BLaER1 (cell line): ENCODE measurements at regions not wholly inside any gene's neighbourhood (a gene's known extent, or its start where the extent isn't known, plus 50 kb on each side); places are given as distances from the start of the nearest gene placed in this dataset.
A peak's percentile ranks its signal among the peaks of the same experiment; 100 is the strongest.

Experiments used
- H3K27ac ChIP-seq: shearing (Covaris generic); formaldehyde crosslinking; 2 replicates; pipeline ENCODE4 v1.8.1; 2022
- H3K27me3 ChIP-seq: shearing (Covaris generic); formaldehyde crosslinking; 2 replicates; pipeline ENCODE4 v1.8.1; 2022
- H3K36me3 ChIP-seq: shearing (Covaris generic); formaldehyde crosslinking; 2 replicates; pipeline ENCODE4 v1.8.1; 2022
- H3K4me1 ChIP-seq: shearing (Covaris generic); formaldehyde crosslinking; 2 replicates; pipeline ENCODE4 v1.8.1; 2022
- H3K4me2 ChIP-seq: shearing (Covaris generic); formaldehyde crosslinking; 2 replicates; pipeline ENCODE4 v1.8.1; 2022
- H3K4me3 ChIP-seq: shearing (Covaris generic); formaldehyde crosslinking; 2 replicates; pipeline ENCODE4 v1.8.1; 2022
- H3K9ac ChIP-seq: shearing (Covaris generic); formaldehyde crosslinking; 2 replicates; pipeline ENCODE4 v1.8.1; 2022
- H3K9me3 ChIP-seq: shearing (Covaris generic); formaldehyde crosslinking; 2 replicates; pipeline ENCODE4 v1.8.1; 2022
- H4K20me1 ChIP-seq: shearing (Covaris generic); formaldehyde crosslinking; 2 replicates; pipeline ENCODE4 v1.8.1; 2022
- Cebpa-rat ChIP-seq: shearing (Covaris generic); IDR thresholded peaks from 2 replicates; pipeline ENCODE4 v1.8.1; 2022

- Histone ChIP-seq H3K27ac (no peak overlapping the region), H4K20me1 (no peaks in the 10 kb centered on the region), H3K27me3 (no peaks in the 10 kb centered on the region), H3K9me3 (peaks cover 25% of the 10 kb centered on the region), H3K36me3 (no peaks in the 10 kb centered on the region), H3K4me2 (no peak overlapping the region), H3K4me3 (no peak overlapping the region), H3K9ac (no peak overlapping the region), H3K4me1 (no peaks in the 10 kb centered on the region)
- TF ChIP-seq Cebpa-rat = no peak
Measured at GRCh38 chr4:124964852-124965496, 252.4 kb upstream of the ANKRD50 start.

GRCh38 chr4:124964251-124964650 is 251.7 kb upstream of the ANKRD50 start:
- no peak overlapping the region for H3K27ac ChIP-seq
- no peak overlapping the region for H3K4me2 ChIP-seq
- no peaks in the 10 kb centered on the region for H4K20me1 ChIP-seq
- no peak for TF ChIP-seq Cebpa-rat
- peaks cover 29% of the 10 kb centered on the region for H3K9me3 ChIP-seq
- no peak overlapping the region for H3K4me3 ChIP-seq
- no peaks in the 10 kb centered on the region for H3K27me3 ChIP-seq
- no peak overlapping the region for H3K9ac ChIP-seq
- H3K4me1 ChIP-seq = no peaks in the 10 kb centered on the region
- no peaks in the 10 kb centered on the region for H3K36me3 ChIP-seq

- H3K36me3 ChIP-seq = no peaks in the 10 kb centered on the region
- H3K9me3 ChIP-seq = peaks cover 29% of the 10 kb centered on the region
- no peaks in the 10 kb centered on the region for H4K20me1 ChIP-seq
- no peaks in the 10 kb centered on the region for H3K27me3 ChIP-seq
- no peak overlapping the region for H3K27ac ChIP-seq
- no peak overlapping the region for H3K9ac ChIP-seq
- no peak overlapping the region for H3K4me2 ChIP-seq
- 0 out of 2 replicates have a peak overlapping the region, but pooled peaks have one; percentile 22 for H3K4me3 ChIP-seq
- H3K4me1 ChIP-seq = no peaks in the 10 kb centered on the region
- TF ChIP-seq Cebpa-rat = no peak
Measured at GRCh38 chr4:124961138-124961750, 248.7 kb upstream of the ANKRD50 start.

GRCh38 chr4:124958847-124959246 is 246.3 kb upstream of the ANKRD50 start:
- Histone ChIP-seq H3K36me3 (no peaks in the 10 kb centered on the region), H3K27me3 (no peaks in the 10 kb centered on the region), H3K4me1 (no peaks in the 10 kb centered on the region), H3K9me3 (peaks cover 29% of the 10 kb centered on the region), H3K27ac (no peak overlapping the region), H3K4me2 (no peak overlapping the region), H4K20me1 (no peaks in the 10 kb centered on the region), H3K9ac (no peak overlapping the region), H3K4me3 (no peak overlapping the region)
- no peak for TF ChIP-seq Cebpa-rat

- Histone ChIP-seq H3K27me3 (no peaks in the 10 kb centered on the region), H4K20me1 (no peaks in the 10 kb centered on the region), H3K4me2 (no peak overlapping the region), H3K9me3 (peaks cover 8% of the 10 kb centered on the region), H3K9ac (no peak overlapping the region), H3K4me3 (no peak overlapping the region), H3K36me3 (no peaks in the 10 kb centered on the region), H3K27ac (no peak overlapping the region), H3K4me1 (no peaks in the 10 kb centered on the region)
- no peak for TF ChIP-seq Cebpa-rat
Measured at GRCh38 chr4:124955476-124955875, 242.9 kb upstream of the ANKRD50 start.

- Histone ChIP-seq H3K4me2 (no peak overlapping the region), H3K27ac (no peak overlapping the region), H3K27me3 (no peaks in the 10 kb centered on the region), H3K9me3 (no peaks in the 10 kb centered on the region), H3K4me3 (no peak overlapping the region), H3K36me3 (no peaks in the 10 kb centered on the region), H4K20me1 (no peaks in the 10 kb centered on the region), H3K9ac (no peak overlapping the region), H3K4me1 (no peaks in the 10 kb centered on the region)
- no peak for TF ChIP-seq Cebpa-rat
Measured at GRCh38 chr4:124954046-124954445, 241.5 kb upstream of the ANKRD50 start.

GRCh38 chr4:124953486-124953885 is 241.0 kb upstream of the ANKRD50 start:
- no peaks in the 10 kb centered on the region for H4K20me1 ChIP-seq
- no peak overlapping the region for H3K4me2 ChIP-seq
- no peak overlapping the region for H3K27ac ChIP-seq
- no peak for TF ChIP-seq Cebpa-rat
- no peaks in the 10 kb centered on the region for H3K36me3 ChIP-seq
- no peaks in the 10 kb centered on the region for H3K9me3 ChIP-seq
- no peaks in the 10 kb centered on the region for H3K4me1 ChIP-seq
- H3K9ac ChIP-seq = no peak overlapping the region
- H3K4me3 ChIP-seq = no peak overlapping the region
- no peaks in the 10 kb centered on the region for H3K27me3 ChIP-seq

- Histone ChIP-seq H4K20me1 (no peaks in the 10 kb centered on the region), H3K9me3 (no peaks in the 10 kb centered on the region), H3K9ac (no peak overlapping the region), H3K4me1 (no peaks in the 10 kb centered on the region), H3K27me3 (no peaks in the 10 kb centered on the region), H3K4me3 (no peak overlapping the region), H3K27ac (no peak overlapping the region), H3K4me2 (no peak overlapping the region), H3K36me3 (no peaks in the 10 kb centered on the region)
- no peak for TF ChIP-seq Cebpa-rat
Measured at GRCh38 chr4:124953061-124953460, 240.5 kb upstream of the ANKRD50 start.

GRCh38 chr4:124952601-124953000 is 240.1 kb upstream of the ANKRD50 start:
- no peak overlapping the region for H3K27ac ChIP-seq

GRCh38 chr4:124948976-124949597 is 236.6 kb upstream of the ANKRD50 start:
- Histone ChIP-seq H3K27me3 (no peaks in the 10 kb centered on the region), H3K27ac (no peak overlapping the region), H4K20me1 (no peaks in the 10 kb centered on the region), H3K9me3 (no peaks in the 10 kb centered on the region), H3K4me2 (no peak overlapping the region), H3K4me3 (no peak overlapping the region), H3K9ac (no peak overlapping the region), H3K4me1 (no peaks in the 10 kb centered on the region), H3K36me3 (no peaks in the 10 kb centered on the region)
- TF ChIP-seq Cebpa-rat = no peak

More at GRCh38 chr4:124952601-124953000, 240.1 kb upstream of the ANKRD50 start:
- no peak overlapping the region for H3K9ac ChIP-seq
- H4K20me1 ChIP-seq = no peaks in the 10 kb centered on the region
- TF ChIP-seq Cebpa-rat = no peak
- no peaks in the 10 kb centered on the region for H3K9me3 ChIP-seq
- no peak overlapping the region for H3K4me3 ChIP-seq
- no peaks in the 10 kb centered on the region for H3K27me3 ChIP-seq
- H3K36me3 ChIP-seq = no peaks in the 10 kb centered on the region
- no peak overlapping the region for H3K4me2 ChIP-seq
- no peaks in the 10 kb centered on the region for H3K4me1 ChIP-seq
